Parathyroid adenoma (tissue), 2 donors: ENCODE measurements at regions not wholly inside any gene's neighbourhood (a gene's known extent, or its start where the extent isn't known, plus 50 kb on each side); places are given as distances from the start of the nearest gene placed in this dataset.

Experiments
- H2AFZ ChIP-seq: fragments of 300-600 bp; sonication (generic); one replicate; pipeline ENCODE4 v1.7.0; 2017; ENCODE audit warnings: antibody characterized with exemption, mild to moderate bottlenecking
- H3K27ac ChIP-seq: fragments of 300-600 bp; sonication (generic); one replicate; pipeline ENCODE4 v1.7.0; 2017
- H3K27me3 ChIP-seq: fragments of 300-600 bp; sonication (generic); one replicate; pipeline ENCODE4 v1.7.0; 2017; ENCODE audit warnings: low read length; ENCODE audit not compliant: control insufficient read depth, insufficient read depth
- H3K36me3 ChIP-seq: fragments of 300-600 bp; sonication (generic); one replicate; pipeline ENCODE4 v1.7.0; 2017; ENCODE audit warnings: low read length; ENCODE audit not compliant: control insufficient read depth, insufficient read depth
- H3K4me1 ChIP-seq: fragments of 300-600 bp; sonication (generic); one replicate; pipeline ENCODE4 v1.7.0; 2017; ENCODE audit warnings: control low read depth
- H3K4me2 ChIP-seq: fragments of 300-600 bp; sonication (generic); one replicate; pipeline ENCODE4 v1.7.0; 2017; ENCODE audit warnings: low read length
- H3K4me3 ChIP-seq: fragments of 300-600 bp; sonication (generic); one replicate; pipeline ENCODE4 v1.7.0; 2017; ENCODE audit warnings: low read depth, low read length
- H3K79me2 ChIP-seq: fragments of 300-600 bp; sonication (generic); one replicate; pipeline ENCODE4 v1.7.0; 2017; ENCODE audit warnings: control low read depth
- H3K9ac ChIP-seq: fragments of 300-600 bp; sonication (generic); one replicate; pipeline ENCODE4 v1.7.0; 2017; ENCODE audit warnings: mild to moderate bottlenecking
- H3K9me3 ChIP-seq: fragments of 300-600 bp; sonication (generic); one replicate; pipeline ENCODE4 v1.7.0; 2017; ENCODE audit warnings: low read length; ENCODE audit not compliant: control insufficient read depth
- CTCF ChIP-seq: fragments of 300-600 bp; sonication (generic); IDR thresholded peaks from one replicate; pipeline ENCODE4 v1.7.0; 2017; ENCODE audit warnings: antibody characterized with exemption, mild to moderate bottlenecking
- donor health status: primary hyperparathyroidism.

GRCh38 chr5:12358371-12359090, 454.3 kb upstream of the CTNND2 start:
- no peak overlapping the region for H3K4me2 ChIP-seq
- no peak overlapping the region for H2AFZ ChIP-seq
- H3K36me3 ChIP-seq = no peaks in the 10 kb centered on the region
- no peaks in the 10 kb centered on the region for H3K9me3 ChIP-seq
- H3K79me2 ChIP-seq = no peaks in the 10 kb centered on the region
- TF ChIP-seq CTCF = no peak
- H3K4me3 ChIP-seq = no peak overlapping the region
- H3K27ac ChIP-seq = no peak overlapping the region
- H3K4me1 ChIP-seq = no peaks in the 10 kb centered on the region
- H3K27me3 ChIP-seq = no peaks in the 10 kb centered on the region
- H3K9ac ChIP-seq = no peak overlapping the region

- Histone ChIP-seq H3K4me1 (no peaks in the 10 kb centered on the region), H2AFZ (no peak overlapping the region), H3K36me3 (no peaks in the 10 kb centered on the region), H3K9ac (no peak overlapping the region), H3K4me3 (no peak overlapping the region), H3K27ac (no peak overlapping the region), H3K9me3 (no peaks in the 10 kb centered on the region), H3K27me3 (no peaks in the 10 kb centered on the region), H3K79me2 (no peaks in the 10 kb centered on the region), H3K4me2 (no peak overlapping the region)
- no peak for TF ChIP-seq CTCF
These were observed 453.4 kb upstream of the CTNND2 start for GRCh38 chr5:12357626-12358025.

- H3K79me2 ChIP-seq = no peaks in the 10 kb centered on the region
- no peak overlapping the region for H3K4me3 ChIP-seq
- no peaks in the 10 kb centered on the region for H3K27me3 ChIP-seq
- H3K27ac ChIP-seq = no peak overlapping the region
- H3K4me2 ChIP-seq = no peak overlapping the region
- no peaks in the 10 kb centered on the region for H3K36me3 ChIP-seq
- no peak for TF ChIP-seq CTCF
- no peak overlapping the region for H3K9ac ChIP-seq
- no peak overlapping the region for H2AFZ ChIP-seq
- H3K9me3 ChIP-seq = no peaks in the 10 kb centered on the region
- H3K4me1 ChIP-seq = no peaks in the 10 kb centered on the region
These were observed 450.4 kb upstream of the CTNND2 start for GRCh38 chr5:12354686-12355085.

- Histone ChIP-seq H3K79me2 (no peaks in the 10 kb centered on the region), H3K9ac (no peak overlapping the region), H3K4me3 (no peak overlapping the region), H3K27ac (no peak overlapping the region), H3K4me1 (no peaks in the 10 kb centered on the region), H2AFZ (no peak overlapping the region), H3K27me3 (no peaks in the 10 kb centered on the region), H3K4me2 (no peak overlapping the region), H3K36me3 (no peaks in the 10 kb centered on the region), H3K9me3 (no peaks in the 10 kb centered on the region)
- no peak for TF ChIP-seq CTCF
These were observed 439.3 kb upstream of the CTNND2 start for GRCh38 chr5:12343558-12343957.

GRCh38 chr5:12335938-12336337, 431.7 kb upstream of the CTNND2 start:
- Histone ChIP-seq H3K4me1 (no peaks in the 10 kb centered on the region), H3K27me3 (no peaks in the 10 kb centered on the region), H3K4me3 (no peak overlapping the region), H3K27ac (no peak overlapping the region), H2AFZ (no peak overlapping the region), H3K4me2 (no peak overlapping the region), H3K9me3 (no peaks in the 10 kb centered on the region), H3K9ac (no peak overlapping the region), H3K36me3 (no peaks in the 10 kb centered on the region), H3K79me2 (no peaks in the 10 kb centered on the region)
- no peak for TF ChIP-seq CTCF
